ENCODE measurements at regions not wholly inside any gene's neighbourhood (a gene's known extent, or its start where the extent isn't known, plus 50 kb on each side); places are given as distances from the start of the nearest gene placed in this dataset.
"Not testable (repeated sequence)": the region's sequence is repeated elsewhere in the genome, so short reads cannot be mapped to it uniquely, and the experiment has no call there.

- no peak for DNase-seq
Observed at GRCh38 chr6:146943664-146944063, 260.6 kb upstream of the STXBP5 start.

GRCh38 chr6:146944077-146944476, 260.1 kb upstream of the STXBP5 start:
- DNase-seq = no peak

- DNase-seq = no peak
Observed at GRCh38 chr6:146944809-146945208, 259.4 kb upstream of the STXBP5 start.

DNA sequence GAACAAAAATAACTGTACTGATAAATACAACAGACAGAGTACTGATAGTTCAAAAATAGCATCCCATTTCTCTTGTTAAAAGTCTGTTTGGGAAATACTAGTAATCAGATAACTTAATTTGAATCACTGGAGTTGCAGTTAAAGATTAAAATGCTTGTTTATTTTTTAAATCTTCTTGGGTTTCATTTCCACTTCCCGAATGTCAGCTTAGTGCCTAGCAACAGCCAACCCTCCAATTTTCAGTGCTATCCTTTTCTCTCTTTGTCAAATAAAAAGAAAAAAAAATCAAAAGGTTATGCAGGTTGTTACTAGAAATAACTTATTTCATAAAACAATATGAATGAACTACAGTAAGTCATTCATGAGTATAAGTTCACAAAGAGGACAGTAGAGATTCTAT, 257.7 kb upstream of the STXBP5 start:
- no peak for DNase-seq

- DNase-seq = no peak
Observed at GRCh38 chr6:146948790-146949342, 255.4 kb upstream of the STXBP5 start.

DNA sequence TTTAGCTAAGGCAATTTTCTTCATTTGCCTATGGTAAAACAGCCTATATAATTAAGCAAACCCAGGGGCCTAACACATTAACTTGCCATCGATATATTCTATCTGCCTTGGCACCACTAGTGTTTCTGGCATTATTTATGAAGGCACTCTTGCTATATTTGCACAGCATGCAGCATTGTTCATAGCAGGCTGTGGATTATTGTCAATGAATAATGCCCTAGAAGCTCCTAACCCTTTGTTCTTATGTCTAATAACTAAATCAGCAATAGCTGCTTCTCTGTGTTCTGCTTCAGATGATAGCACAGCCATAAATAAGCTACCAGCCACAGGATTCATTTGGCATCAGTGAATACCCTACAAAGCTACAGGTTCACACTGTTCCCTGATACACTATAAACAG, 254.8 kb upstream of the STXBP5 start:
- DNase-seq = no peak

DNA sequence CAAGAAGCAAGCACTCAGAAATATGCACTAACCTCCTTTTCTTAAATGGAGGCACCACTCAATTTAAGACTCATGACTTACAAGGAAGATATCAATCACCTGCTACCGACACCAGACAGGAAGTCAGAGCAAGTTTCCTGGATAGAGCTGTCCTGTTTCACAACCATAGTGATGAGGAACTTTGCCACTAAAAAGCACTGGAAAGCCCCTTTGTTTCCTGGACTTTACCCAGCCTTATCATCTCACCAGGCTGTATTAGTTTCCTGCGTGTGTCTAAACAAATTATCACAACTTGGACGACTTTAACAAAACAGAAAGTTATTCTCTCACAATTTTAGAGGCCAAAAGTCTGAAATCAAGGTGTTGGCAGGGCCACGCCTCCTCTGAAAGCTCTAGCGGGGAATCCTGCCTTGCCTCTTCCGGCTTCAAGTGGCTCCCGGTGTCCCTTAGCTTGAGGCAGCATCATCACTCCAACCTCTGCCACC, 253.8 kb upstream of the STXBP5 start:
- no peak for DNase-seq

DNA sequence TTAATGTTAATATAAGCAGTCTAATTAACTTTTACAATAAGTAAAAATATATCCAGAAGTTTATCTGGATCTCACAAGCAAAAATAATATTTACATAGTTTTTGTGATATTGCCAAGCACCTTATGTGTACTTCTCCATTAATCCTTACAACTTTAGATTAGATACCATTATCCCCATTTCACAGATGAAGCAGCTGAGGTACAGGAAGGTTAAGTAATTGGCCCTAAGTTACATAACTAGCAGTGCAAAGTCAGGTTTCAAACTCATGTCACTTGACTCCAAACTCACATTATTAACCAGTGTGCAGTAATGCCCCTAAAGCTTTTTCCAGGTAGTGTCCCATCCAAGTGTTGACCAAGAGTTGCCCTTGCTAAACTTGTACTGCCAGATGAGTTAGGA, 248.6 kb upstream of the STXBP5 start:
- DNase-seq = no peak

DNA sequence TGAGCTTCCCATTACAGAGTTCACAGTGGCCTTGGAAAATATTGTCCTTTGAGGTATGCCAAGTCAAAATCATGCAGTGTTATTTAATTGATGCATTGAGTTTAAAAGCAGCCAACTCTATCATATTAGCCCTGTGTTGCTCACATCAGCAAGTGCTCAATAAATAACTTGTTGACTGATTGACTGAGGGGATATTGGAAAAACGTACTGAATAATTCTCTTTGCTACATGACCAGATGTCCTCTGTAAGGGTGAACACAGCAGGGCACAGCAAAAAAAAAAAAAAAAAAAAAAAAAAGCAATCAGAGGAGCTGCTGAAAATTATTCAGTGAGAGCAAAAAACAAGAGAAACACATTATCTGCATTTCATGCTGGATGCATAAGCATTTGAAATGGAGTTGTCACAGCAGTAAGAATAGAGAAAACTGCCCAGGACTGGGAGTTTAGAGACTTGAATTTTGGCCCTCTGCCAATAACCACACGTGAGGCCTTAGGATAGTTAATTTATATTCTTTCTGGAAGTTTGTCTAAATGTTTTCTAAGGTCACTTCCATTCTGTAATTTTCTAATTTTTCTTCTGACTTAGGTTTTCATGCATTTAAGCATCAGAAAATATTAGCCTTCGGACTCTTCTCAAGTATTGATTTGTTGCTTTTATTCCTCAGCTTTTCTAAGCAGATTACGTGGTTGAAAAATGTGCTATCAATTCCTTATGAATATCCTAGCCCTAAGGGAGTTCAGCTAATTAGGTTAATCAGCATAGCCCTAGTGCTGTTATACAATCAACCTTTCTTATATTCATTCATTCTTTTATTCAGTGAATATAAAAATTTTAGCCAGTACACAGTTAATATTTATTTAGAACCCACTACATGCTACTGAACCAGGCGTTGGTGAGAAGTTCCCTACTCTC, 246.8 kb upstream of the STXBP5 start:
- DNase-seq = no peak

DNA sequence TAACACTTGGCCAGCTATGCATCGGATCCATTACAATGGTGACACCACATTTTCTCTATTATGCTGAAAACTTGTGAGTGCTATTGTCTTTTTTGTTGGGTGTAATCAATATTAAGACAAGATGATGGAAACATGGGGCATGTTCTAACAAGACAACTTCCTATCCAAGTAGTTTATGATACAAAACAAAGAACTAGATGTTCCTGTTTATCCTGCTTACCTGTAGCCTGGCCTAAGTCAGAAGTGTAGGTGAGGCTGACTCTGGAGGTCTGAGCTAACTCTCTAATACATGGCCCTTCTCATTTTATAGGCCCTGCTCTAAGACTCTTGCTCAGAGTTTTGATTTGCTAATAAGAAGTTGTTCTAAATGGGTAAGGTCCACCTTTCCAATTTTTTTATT, 242.4 kb upstream of the STXBP5 start:
- DNase-seq = no peak

DNA sequence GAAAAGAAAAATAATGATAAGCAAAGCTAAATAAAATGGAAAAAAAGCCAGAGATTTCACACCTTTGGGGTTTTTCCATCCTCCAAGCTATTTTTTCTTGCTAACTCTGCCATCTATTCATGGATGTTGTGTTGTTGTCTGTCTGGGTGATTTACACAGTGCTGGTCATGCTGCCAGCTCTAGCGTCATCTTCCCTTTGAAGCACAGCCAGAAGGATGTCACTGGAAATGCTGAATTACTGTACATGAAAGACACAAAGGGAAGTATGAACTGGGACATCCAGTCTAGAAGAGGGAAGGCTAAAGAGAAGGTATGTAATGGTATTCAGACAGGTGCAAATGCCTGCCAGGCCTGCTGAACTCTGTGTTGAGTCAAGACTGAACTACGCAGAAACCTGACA, 241.9 kb upstream of the STXBP5 start:
- no peak for DNase-seq

DNA sequence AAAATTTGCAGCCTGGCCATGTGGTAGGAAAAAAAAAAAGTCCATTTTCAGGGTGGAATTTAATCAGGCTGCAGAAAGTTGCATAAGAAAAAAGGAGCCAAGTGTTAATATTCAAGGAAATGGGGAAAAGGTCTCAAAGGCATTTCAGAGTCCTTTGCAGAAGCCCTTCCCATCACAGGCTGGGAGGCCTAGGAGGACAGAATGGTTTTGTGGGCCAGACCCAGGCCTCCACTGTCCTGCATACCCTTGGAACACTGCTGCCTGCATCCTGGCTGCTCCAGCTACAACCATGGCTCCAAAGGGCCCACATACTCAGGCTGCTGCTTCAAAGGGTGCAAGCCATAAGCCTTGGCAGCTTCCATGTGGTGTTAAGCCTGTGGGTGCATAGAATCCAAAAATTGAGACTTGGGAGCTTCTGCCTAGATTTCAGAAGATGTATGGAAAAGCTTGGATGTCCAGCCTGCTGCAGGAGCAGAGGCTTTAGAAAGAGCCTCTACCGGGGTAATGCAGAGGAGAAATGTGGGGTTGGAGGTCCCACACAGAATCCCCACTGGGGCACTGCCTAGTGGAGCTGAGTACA, 239.0 kb upstream of the STXBP5 start:
- DNase-seq = no peak

GRCh38 chr6:146968041-146968760, 236.0 kb upstream of the STXBP5 start:
- no peak for DNase-seq

GRCh38 chr6:146972546-146972945, 231.7 kb upstream of the STXBP5 start:
- DNase-seq = no peak

DNA sequence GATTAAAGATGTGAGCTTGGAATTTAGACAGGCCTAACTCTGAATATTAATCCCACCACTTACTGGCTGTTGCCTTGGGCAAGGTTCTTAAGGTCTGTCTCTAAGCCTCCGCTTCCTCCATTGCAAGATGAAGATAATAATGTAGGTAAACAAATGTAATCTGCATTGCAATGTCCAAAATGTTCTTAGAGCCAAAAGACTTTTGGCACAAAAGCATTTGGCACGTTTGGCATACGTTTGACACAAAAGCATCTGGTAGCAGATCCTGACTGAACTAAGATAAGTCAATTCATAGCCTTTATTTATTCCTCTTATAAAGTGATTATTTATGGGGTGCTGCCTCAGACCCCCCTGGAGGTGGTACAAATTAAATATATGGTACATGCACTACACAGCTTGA, 229.9 kb upstream of the STXBP5 start:
- no peak for DNase-seq

DNA sequence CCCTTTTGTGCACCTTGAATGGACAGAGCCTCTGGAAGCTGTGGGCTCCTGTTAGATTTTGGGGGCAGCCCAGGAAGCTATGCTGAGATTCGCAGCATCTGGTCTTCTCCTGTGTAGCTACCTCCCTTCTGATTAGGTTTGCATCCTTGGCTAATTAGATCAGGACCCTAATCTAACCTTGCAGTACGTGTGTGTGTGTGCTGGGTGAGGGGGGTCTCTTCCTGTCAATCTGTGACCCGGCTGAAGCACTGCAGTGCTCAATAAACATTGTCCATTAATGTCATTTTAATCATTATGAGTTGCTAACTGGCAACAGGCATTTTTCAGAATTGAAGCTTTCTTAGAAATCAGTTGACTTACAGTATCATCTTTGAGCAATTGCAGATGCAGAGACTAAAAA, 229.1 kb upstream of the STXBP5 start:
- no peak for DNase-seq

DNA sequence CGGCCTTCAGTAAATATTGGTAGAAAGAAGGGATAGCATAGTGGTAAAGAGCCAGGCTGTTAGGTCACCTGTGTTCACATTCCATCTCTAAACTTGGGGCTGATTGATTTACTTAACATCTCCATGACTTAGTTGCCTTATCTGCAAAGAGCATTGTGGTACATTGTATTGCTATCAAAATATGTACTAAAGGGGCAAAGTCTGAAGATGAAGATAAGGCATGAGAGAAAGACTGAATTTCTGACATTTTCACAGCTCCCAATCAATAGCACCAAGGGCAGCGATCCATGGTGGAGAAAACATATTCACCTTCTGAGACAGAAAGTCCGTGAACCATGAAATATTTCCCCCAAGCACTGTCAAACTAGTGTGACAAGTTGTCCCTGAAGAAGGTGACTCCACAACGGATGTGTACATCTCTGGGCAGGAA, 223.3 kb upstream of the STXBP5 start:
- DNase-seq = no peak

- DNase-seq = no peak
Observed at GRCh38 chr6:146981981-146982380, 222.2 kb upstream of the STXBP5 start.

- no peak for DNase-seq
Observed at GRCh38 chr6:146984251-146984924, 219.8 kb upstream of the STXBP5 start.

DNA sequence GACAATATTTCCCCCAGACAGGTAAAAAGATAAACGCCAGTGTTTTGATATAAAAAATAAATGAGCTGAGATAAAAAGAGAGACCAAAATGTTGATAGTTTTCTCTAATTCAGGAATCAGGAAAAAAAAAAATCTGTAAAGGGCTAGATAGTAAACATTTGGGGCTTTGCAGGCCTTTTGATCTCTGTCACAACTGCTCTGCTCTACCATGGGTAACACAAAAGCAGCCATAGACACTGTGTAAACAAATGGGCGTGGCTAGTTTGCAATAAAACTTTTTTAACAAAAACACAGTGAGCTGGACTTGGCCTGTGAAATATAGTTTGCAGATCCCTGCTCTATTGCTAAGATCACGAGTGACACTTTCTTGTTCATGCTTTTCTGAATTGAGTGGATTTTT, 219.1 kb upstream of the STXBP5 start:
- no peak for DNase-seq

GRCh38 chr6:146985966-146986365, 218.3 kb upstream of the STXBP5 start:
- no peak for DNase-seq

DNA sequence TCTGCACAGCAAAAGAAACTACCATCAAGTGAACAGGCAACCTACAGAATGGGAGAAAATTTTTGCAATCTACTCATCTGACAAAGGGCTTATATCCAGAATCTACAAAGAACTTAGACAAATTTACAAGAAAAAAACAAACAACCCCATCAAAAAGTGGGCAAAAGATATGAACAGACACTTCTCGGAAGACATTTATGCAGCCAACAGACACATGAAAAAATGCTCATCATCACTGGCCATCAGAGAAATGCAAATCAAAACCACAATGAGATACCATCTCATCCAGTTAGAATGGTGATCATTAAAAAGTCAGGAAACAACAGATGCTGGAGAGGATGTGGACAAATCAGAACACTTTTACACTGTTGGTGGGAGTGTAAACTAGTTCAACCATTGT, 216.3 kb upstream of the STXBP5 start:
- not testable (repeated sequence) for DNase-seq

DNA sequence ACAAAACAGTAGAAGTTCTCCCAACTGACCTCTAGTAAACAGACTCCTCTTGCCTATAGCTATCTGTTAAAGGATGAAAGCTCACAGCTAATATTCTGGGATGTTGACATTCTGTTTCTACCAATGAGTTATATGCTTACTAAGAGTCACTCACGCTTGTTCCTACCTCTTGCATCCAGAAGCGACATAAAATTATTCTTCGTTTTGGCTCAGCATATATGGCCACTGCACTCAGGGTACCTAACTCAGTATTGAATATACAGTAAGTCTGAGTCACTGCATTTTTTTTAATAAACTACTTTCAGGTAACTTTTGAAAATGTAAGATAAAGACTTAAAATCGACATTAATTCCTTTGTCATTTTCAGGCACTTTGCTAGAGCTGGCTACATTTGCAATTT, 214.4 kb upstream of the STXBP5 start:
- DNase-seq = no peak

Data from GOT3 (cell line).